ENCODE measurements at regions not wholly inside any gene's neighbourhood (a gene's known extent, or its start where the extent isn't known, plus 50 kb on each side); places are given as distances from the start of the nearest gene placed in this dataset.

DNA sequence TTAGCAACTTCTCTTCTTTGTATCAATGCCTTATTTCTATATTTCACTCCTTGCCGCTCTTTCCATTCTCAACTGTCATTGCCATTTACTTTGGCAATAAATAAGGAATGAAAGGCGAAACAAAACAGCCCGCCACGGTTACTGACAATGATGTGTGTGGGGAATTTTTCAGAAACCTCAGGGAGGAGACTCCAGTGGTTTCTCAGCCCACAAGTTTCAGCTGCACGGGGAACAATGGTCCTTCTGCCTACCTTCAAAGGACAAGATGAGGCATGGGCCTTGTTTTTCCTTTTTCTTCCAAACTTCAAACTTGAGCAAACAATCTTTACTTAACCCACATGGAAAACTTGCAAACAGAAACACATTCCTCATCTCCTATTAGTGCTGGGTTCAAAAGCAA is 409.4 kb downstream of the METTL15 start:
- peaks cover 1% of the 10 kb centered on the region for H3K27me3 Mint-ChIP-seq (ENCODE audit: unreplicated experiment)
- no peak overlapping the region for H3K4me3 Mint-ChIP-seq (ENCODE audit: unreplicated experiment)
- no peaks in the 10 kb centered on the region for H3K36me3 Mint-ChIP-seq (ENCODE audit: low read depth, unreplicated experiment)
- no peaks in the 10 kb centered on the region for H3K4me1 Mint-ChIP-seq (ENCODE audit: unreplicated experiment)
- TF ChIP-seq, protein P1, sequence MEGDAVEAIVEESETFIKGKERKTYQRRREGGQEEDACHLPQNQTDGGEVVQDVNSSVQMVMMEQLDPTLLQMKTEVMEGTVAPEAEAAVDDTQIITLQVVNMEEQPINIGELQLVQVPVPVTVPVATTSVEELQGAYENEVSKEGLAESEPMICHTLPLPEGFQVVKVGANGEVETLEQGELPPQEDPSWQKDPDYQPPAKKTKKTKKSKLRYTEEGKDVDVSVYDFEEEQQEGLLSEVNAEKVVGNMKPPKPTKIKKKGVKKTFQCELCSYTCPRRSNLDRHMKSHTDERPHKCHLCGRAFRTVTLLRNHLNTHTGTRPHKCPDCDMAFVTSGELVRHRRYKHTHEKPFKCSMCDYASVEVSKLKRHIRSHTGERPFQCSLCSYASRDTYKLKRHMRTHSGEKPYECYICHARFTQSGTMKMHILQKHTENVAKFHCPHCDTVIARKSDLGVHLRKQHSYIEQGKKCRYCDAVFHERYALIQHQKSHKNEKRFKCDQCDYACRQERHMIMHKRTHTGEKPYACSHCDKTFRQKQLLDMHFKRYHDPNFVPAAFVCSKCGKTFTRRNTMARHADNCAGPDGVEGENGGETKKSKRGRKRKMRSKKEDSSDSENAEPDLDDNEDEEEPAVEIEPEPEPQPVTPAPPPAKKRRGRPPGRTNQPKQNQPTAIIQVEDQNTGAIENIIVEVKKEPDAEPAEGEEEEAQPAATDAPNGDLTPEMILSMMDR (IDR thresholded peaks at IDR 0.05; ENCODE audit: unreplicated experiment), result no peak
- H3K27ac Mint-ChIP-seq (ENCODE audit: unreplicated experiment), result no peak overlapping the region
- DNase-seq (ENCODE audit: low spot score), result no peak
- peaks cover 5% of the 10 kb centered on the region for H3K9me3 Mint-ChIP-seq (ENCODE audit: unreplicated experiment)

DNA sequence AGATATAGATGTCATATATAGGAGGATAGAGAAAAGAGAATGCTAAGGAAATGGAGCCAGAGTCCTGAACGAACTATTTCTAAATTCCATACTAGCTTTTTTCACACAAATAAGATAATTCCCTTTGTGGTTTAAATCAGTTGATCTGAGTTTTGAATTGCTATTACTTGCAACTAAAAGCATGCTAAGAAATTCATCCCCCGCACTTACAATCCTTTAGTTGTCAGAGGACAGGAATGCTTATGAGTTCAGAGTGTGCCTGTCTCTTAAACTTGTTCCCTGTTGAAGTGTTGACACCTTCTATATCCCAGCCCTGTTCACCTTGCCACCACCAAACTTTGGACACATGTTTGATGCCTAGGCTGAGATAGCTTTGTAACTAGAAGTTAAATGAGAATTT is 406.2 kb downstream of the METTL15 start:
- Mint-ChIP-seq H3K9me3 (ENCODE audit: unreplicated experiment) (peaks cover 5% of the 10 kb centered on the region), H3K4me1 (ENCODE audit: unreplicated experiment) (no peaks in the 10 kb centered on the region), H3K27ac (ENCODE audit: unreplicated experiment) (no peak overlapping the region), H3K36me3 (ENCODE audit: low read depth, unreplicated experiment) (no peaks in the 10 kb centered on the region), H3K27me3 (ENCODE audit: unreplicated experiment) (peaks cover 5% of the 10 kb centered on the region), H3K4me3 (ENCODE audit: unreplicated experiment) (no peak overlapping the region)
- DNase-seq (ENCODE audit: low spot score), result no peak
- TF ChIP-seq, protein P1 (IDR thresholded peaks at IDR 0.05; ENCODE audit: unreplicated experiment), result no peak

DNA sequence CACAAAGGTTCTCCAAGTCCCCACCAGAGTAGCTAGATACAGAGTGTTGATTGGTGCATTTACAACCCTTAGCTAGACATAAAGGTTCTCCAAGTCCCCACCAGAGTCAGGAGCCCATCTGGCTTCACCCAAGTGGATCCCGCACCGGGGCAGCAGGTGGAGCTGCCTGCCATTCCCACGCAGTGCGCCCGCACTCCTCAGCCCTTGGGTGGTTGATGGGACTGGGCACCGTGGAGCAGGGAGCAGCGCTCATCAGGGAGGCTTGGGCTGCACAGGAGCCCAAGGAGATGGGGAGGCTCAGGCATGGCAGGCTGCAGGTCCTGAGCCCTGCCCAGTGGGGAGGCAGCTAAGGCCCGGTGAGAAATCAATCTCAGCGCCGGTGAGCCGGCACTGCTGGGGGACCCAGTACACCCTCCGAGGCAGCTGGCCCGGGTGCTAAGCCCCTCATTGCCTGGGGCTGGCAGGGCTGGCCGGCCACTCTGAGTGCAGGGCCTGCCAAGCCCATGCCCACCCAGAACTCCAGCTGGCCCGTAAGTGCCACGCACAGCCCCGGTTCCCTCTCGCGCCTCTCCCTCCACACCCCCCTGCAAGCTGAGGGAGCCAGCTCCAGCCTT is 404.1 kb downstream of the METTL15 start:
- Mint-ChIP-seq H3K4me3 (ENCODE audit: unreplicated experiment) (no peak overlapping the region), H3K9me3 (ENCODE audit: unreplicated experiment) (peaks cover 5% of the 10 kb centered on the region), H3K27me3 (ENCODE audit: unreplicated experiment) (peaks cover 5% of the 10 kb centered on the region), H3K36me3 (ENCODE audit: low read depth, unreplicated experiment) (no peaks in the 10 kb centered on the region), H3K27ac (ENCODE audit: unreplicated experiment) (no peak overlapping the region), H3K4me1 (ENCODE audit: unreplicated experiment) (no peaks in the 10 kb centered on the region)
- TF ChIP-seq, protein P1 (IDR thresholded peaks at IDR 0.05; ENCODE audit: unreplicated experiment), result no peak
- DNase-seq (ENCODE audit: low spot score), result no peak

DNA sequence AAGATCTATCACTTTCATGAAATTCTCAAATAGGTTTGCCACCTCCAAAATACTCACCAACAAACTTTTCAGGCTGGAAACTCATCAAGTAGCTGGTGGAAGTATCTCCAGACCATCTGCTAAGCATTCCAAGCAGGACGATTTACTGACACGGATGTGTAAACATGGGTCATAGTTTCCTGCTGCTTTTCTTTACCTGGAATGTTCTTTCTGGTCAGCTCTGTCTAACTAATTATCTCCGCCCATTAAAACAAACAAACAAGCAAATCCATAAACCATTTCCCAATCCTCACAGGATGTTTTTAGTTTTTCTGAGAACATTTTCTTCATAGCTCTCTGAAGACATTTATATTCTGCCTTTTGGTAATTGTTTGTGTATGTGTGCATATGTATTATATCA is 397.0 kb downstream of the METTL15 start:
- TF ChIP-seq, protein P1 (IDR thresholded peaks at IDR 0.05; ENCODE audit: unreplicated experiment), result no peak
- no peak for DNase-seq (ENCODE audit: low spot score)
- H3K4me1 Mint-ChIP-seq (ENCODE audit: unreplicated experiment), result no peaks in the 10 kb centered on the region
- no peaks in the 10 kb centered on the region for H3K36me3 Mint-ChIP-seq (ENCODE audit: low read depth, unreplicated experiment)
- H3K9me3 Mint-ChIP-seq (ENCODE audit: unreplicated experiment), result no peaks in the 10 kb centered on the region
- H3K4me3 Mint-ChIP-seq (ENCODE audit: unreplicated experiment), result no peak overlapping the region
- no peak overlapping the region for H3K27ac Mint-ChIP-seq (ENCODE audit: unreplicated experiment)
- no peaks in the 10 kb centered on the region for H3K27me3 Mint-ChIP-seq (ENCODE audit: unreplicated experiment)

DNA sequence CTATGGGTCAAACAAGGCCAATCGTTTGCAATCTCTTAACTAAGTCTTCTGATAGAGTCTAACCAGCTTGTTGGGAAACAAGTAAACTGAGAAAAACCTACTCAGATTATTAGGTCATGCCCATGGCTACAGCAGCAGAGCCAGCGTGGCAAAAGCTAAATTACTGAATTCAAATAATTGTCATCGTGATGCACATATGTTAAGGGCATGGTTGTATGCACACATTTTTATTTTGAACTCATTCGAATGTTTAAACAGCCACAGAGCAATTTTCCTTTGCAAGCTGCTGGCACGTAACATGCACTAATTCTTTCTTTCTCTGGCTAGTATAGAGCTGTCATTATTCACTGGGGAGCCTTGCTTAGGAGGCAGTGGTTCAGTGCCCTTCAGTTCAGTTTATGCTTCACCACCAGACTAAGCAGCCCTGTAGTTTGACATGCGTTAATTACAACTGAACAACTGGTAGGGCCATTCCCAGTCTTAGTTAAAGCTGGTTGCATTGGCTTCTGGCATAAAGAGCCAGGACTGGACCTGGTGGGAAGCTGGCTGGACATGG is 396.4 kb downstream of the METTL15 start:
- no peak overlapping the region for H3K4me3 Mint-ChIP-seq (ENCODE audit: unreplicated experiment)
- H3K9me3 Mint-ChIP-seq (ENCODE audit: unreplicated experiment), result no peaks in the 10 kb centered on the region
- no peak for DNase-seq (ENCODE audit: low spot score)
- no peaks in the 10 kb centered on the region for H3K27me3 Mint-ChIP-seq (ENCODE audit: unreplicated experiment)
- no peaks in the 10 kb centered on the region for H3K4me1 Mint-ChIP-seq (ENCODE audit: unreplicated experiment)
- TF ChIP-seq, protein P1 (IDR thresholded peaks at IDR 0.05; ENCODE audit: unreplicated experiment), result no peak
- H3K36me3 Mint-ChIP-seq (ENCODE audit: low read depth, unreplicated experiment), result no peaks in the 10 kb centered on the region
- H3K27ac Mint-ChIP-seq (ENCODE audit: unreplicated experiment), result no peak overlapping the region

All from endothelial cell (in vitro differentiated cells).